Fibroblast of mammary gland (primary cell): ENCODE measurements at regions not wholly inside any gene's neighbourhood (a gene's known extent, or its start where the extent isn't known, plus 50 kb on each side); places are given as distances from the start of the nearest gene placed in this dataset.

Experiments
- DNase-seq: peaks from one replicate; pipeline ENCODE4 v3.0.0-alpha.2; 2010; ENCODE audit warnings: low read depth
- H3K4me3 ChIP-seq: 2 replicates; pipeline ENCODE4 v1.5.1; 2011; ENCODE audit warnings: low read depth, mild to moderate bottlenecking, low read length, moderate library complexity; ENCODE audit not compliant: control insufficient read depth
- CTCF ChIP-seq: conservative IDR thresholded peaks from 2 replicates; pipeline ENCODE4 v1.5.1; 2011; ENCODE audit warnings: low read depth, low read length, inconsistent platforms; ENCODE audit not compliant: control insufficient read depth, insufficient read depth

GRCh38 chr6:148090326-148090725 is 252.3 kb upstream of the SASH1 start:
- DNase-seq, result no peak
- H3K4me3 ChIP-seq, result no peak overlapping the region
- no peak for TF ChIP-seq CTCF

- no peak overlapping the region for H3K4me3 ChIP-seq
These were observed 251.2 kb upstream of the SASH1 start for GRCh38 chr6:148091394-148091793.

GRCh38 chr6:148103436-148103835 is 239.2 kb upstream of the SASH1 start:
- no peak for TF ChIP-seq CTCF
- H3K4me3 ChIP-seq, result no peak overlapping the region
- DNase-seq, result no peak

More at GRCh38 chr6:148091394-148091793, 251.2 kb upstream of the SASH1 start:
- no peak for DNase-seq
- TF ChIP-seq CTCF, result no peak

- TF ChIP-seq CTCF, result no peak
- H3K4me3 ChIP-seq, result no peak overlapping the region
These were observed 238.5 kb upstream of the SASH1 start for GRCh38 chr6:148104131-148104530.

GRCh38 chr6:148105695-148106094 is 236.9 kb upstream of the SASH1 start:
- DNase-seq, result no peak
- H3K4me3 ChIP-seq, result no peak overlapping the region
- TF ChIP-seq CTCF, result no peak

More at GRCh38 chr6:148104131-148104530, 238.5 kb upstream of the SASH1 start:
- DNase-seq, result no peak

- no peak for DNase-seq
- no peak for TF ChIP-seq CTCF
- H3K4me3 ChIP-seq, result no peak overlapping the region
These were observed 234.7 kb upstream of the SASH1 start for GRCh38 chr6:148107911-148108310.

- no peak for TF ChIP-seq CTCF
- no peak overlapping the region for H3K4me3 ChIP-seq
- no peak for DNase-seq
These were observed 232.9 kb upstream of the SASH1 start for GRCh38 chr6:148109732-148110131.
